Nephron (organoid): ENCODE measurements at regions not wholly inside any gene's neighbourhood (a gene's known extent, or its start where the extent isn't known, plus 50 kb on each side); places are given as distances from the start of the nearest gene placed in this dataset.

Experiments used
- H3K27ac Mint-ChIP-seq, 3 experiments: 2 replicates each; pipeline ENCODE4 v1.8.0; 2020; ENCODE audit warnings: mixed read lengths in 3 of 3, mild to moderate bottlenecking in 2 of 3, moderate library complexity in 1 of 3
- H3K27me3 Mint-ChIP-seq: 2 replicates; pipeline ENCODE4 v1.8.0; 2021; ENCODE audit warnings: low read depth, mild to moderate bottlenecking, moderate library complexity, mixed read lengths
- H3K36me3 Mint-ChIP-seq: 2 replicates; pipeline ENCODE4 v1.8.0; 2020; ENCODE audit warnings: low read depth, mixed read lengths
- H3K4me1 Mint-ChIP-seq: 2 replicates; pipeline ENCODE4 v1.8.0; 2020; ENCODE audit warnings: mixed read lengths
- H3K4me3 Mint-ChIP-seq, 3 experiments: 2 replicates each; pipeline ENCODE4 v1.8.0; 2020; ENCODE audit warnings: mild to moderate bottlenecking in 3 of 3, mixed read lengths in 3 of 3, moderate library complexity in 2 of 3
- H3K9me3 Mint-ChIP-seq: 2 replicates; pipeline ENCODE4 v1.8.0; 2020; ENCODE audit warnings: mixed read lengths
- TF ChIP-seq, protein P1 (sequence below), 3 experiments: fragments of 200-600 bp; sonication (generic); IDR thresholded peaks; one replicate each; pipeline ENCODE4 v1.5.0; 2021; ENCODE audit warnings: antibody characterized with exemption in 3 of 3; ENCODE audit not compliant: unreplicated experiment in 3 of 3

GRCh38 chr12:87385322-87385721, 643.9 kb downstream of the C12orf50 start:
- Mint-ChIP-seq H3K36me3 (no peaks in the 10 kb centered on the region), H3K4me1 (peaks cover 23% of the 10 kb centered on the region), H3K27ac (no peak overlapping the region), H3K4me3 (no peak overlapping the region), H3K9me3 (no peaks in the 10 kb centered on the region), H3K27me3 (peaks cover 4% of the 10 kb centered on the region)
- TF ChIP-seq, protein P1, sequence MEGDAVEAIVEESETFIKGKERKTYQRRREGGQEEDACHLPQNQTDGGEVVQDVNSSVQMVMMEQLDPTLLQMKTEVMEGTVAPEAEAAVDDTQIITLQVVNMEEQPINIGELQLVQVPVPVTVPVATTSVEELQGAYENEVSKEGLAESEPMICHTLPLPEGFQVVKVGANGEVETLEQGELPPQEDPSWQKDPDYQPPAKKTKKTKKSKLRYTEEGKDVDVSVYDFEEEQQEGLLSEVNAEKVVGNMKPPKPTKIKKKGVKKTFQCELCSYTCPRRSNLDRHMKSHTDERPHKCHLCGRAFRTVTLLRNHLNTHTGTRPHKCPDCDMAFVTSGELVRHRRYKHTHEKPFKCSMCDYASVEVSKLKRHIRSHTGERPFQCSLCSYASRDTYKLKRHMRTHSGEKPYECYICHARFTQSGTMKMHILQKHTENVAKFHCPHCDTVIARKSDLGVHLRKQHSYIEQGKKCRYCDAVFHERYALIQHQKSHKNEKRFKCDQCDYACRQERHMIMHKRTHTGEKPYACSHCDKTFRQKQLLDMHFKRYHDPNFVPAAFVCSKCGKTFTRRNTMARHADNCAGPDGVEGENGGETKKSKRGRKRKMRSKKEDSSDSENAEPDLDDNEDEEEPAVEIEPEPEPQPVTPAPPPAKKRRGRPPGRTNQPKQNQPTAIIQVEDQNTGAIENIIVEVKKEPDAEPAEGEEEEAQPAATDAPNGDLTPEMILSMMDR (IDR thresholded peaks at IDR 0.05; ENCODE audit: unreplicated experiment in 3 of 3): no peak

- no peaks in the 10 kb centered on the region for H3K36me3 Mint-ChIP-seq
Observed at GRCh38 chr12:87384226-87384625, 645.0 kb downstream of the C12orf50 start.

DNA sequence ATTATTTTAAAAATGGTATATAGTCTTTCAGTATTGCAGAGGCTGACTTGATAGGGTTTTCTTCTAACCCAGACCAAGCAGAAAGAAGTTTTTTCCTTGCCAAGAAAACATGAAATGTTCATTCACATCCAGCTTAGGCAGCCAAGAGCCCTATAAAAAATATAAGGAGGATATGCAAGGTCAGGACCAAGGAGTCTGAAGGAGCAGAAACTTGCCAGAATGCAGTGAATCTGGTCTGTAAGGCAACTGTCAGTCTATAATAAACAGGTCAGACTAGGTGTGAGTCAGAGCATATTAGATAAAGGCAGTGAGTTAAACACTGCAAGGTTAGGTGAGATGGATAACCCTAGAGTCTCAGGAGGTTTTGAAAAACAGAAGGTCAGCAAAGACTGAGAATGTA, 645.5 kb downstream of the C12orf50 start:
- Mint-ChIP-seq H3K4me3 (no peak overlapping the region), H3K27ac (peak overlapping the region in 2 of 3 experiments; percentile 19 to 21), H3K27me3 (peaks cover 4% of the 10 kb centered on the region)

More at GRCh38 chr12:87384226-87384625, 645.0 kb downstream of the C12orf50 start:
- H3K27me3 Mint-ChIP-seq: peaks cover 4% of the 10 kb centered on the region
- TF ChIP-seq, protein P1 (IDR thresholded peaks at IDR 0.05; ENCODE audit: unreplicated experiment in 3 of 3): no peak
- peaks cover 23% of the 10 kb centered on the region for H3K4me1 Mint-ChIP-seq
- no peak overlapping the region for H3K27ac Mint-ChIP-seq
- no peaks in the 10 kb centered on the region for H3K9me3 Mint-ChIP-seq
- no peak overlapping the region for H3K4me3 Mint-ChIP-seq

GRCh38 chr12:87382959-87383566, 646.1 kb downstream of the C12orf50 start:
- Mint-ChIP-seq H3K36me3 (no peaks in the 10 kb centered on the region), H3K4me1 (peaks cover 23% of the 10 kb centered on the region), H3K27ac (peak overlapping the region in 2 of 3 experiments; percentile 33 to 39), H3K27me3 (peaks cover 4% of the 10 kb centered on the region), H3K9me3 (no peaks in the 10 kb centered on the region), H3K4me3 (no peak overlapping the region)
- TF ChIP-seq, protein P1 (IDR thresholded peaks at IDR 0.05; ENCODE audit: unreplicated experiment in 3 of 3): no peak

More for the DNA sequence above, 645.5 kb downstream of the C12orf50 start:
- Mint-ChIP-seq H3K9me3 (no peaks in the 10 kb centered on the region), H3K4me1 (peaks cover 23% of the 10 kb centered on the region), H3K36me3 (no peaks in the 10 kb centered on the region)
- TF ChIP-seq, protein P1 (IDR thresholded peaks at IDR 0.05; ENCODE audit: unreplicated experiment in 3 of 3): no peak

GRCh38 chr12:87382436-87382835, 646.8 kb downstream of the C12orf50 start:
- H3K4me1 Mint-ChIP-seq: peaks cover 23% of the 10 kb centered on the region
- no peaks in the 10 kb centered on the region for H3K9me3 Mint-ChIP-seq
- TF ChIP-seq, protein P1 (IDR thresholded peaks at IDR 0.05; ENCODE audit: unreplicated experiment in 3 of 3): no peak
- no peaks in the 10 kb centered on the region for H3K36me3 Mint-ChIP-seq
- H3K4me3 Mint-ChIP-seq: no peak overlapping the region
- no peak overlapping the region for H3K27ac Mint-ChIP-seq
- H3K27me3 Mint-ChIP-seq: peaks cover 4% of the 10 kb centered on the region

GRCh38 chr12:87381742-87382141, 647.5 kb downstream of the C12orf50 start:
- H3K27me3 Mint-ChIP-seq: peaks cover 4% of the 10 kb centered on the region
- H3K4me3 Mint-ChIP-seq: no peak overlapping the region
- peaks cover 19% of the 10 kb centered on the region for H3K4me1 Mint-ChIP-seq
- H3K36me3 Mint-ChIP-seq: no peaks in the 10 kb centered on the region
- peaks cover under 1% of the 10 kb centered on the region for H3K9me3 Mint-ChIP-seq
- no peak overlapping the region for H3K27ac Mint-ChIP-seq
- TF ChIP-seq, protein P1 (IDR thresholded peaks at IDR 0.05; ENCODE audit: unreplicated experiment in 3 of 3): no peak
